SK-N-MC (cell line): ENCODE measurements at regions not wholly inside any gene's neighbourhood (a gene's known extent, or its start where the extent isn't known, plus 50 kb on each side); places are given as distances from the start of the nearest gene placed in this dataset.

Experiments
- EZH2 ChIP-seq: fragments of 200-600 bp; sonication (generic); IDR thresholded peaks from one replicate; pipeline ENCODE4 v1.6.1; 2017; ENCODE audit warnings: antibody characterized with exemption
- FOXP2 ChIP-seq: optimal IDR thresholded peaks from 2 replicates; pipeline ENCODE3; 2011; ENCODE audit warnings: mild to moderate bottlenecking, moderate library complexity; ENCODE audit not compliant: insufficient read depth; ENCODE audit errors: extremely low read length, control extremely low read depth
- POLR2AphosphoS5 ChIP-seq: IDR thresholded peaks from 2 replicates; pipeline ENCODE4 v1.6.1; 2012; ENCODE audit warnings: mild to moderate bottlenecking, low read depth, low read length, borderline replicate concordance

GRCh38 chr11:81986556-81987161, 747.0 kb downstream of the FAM181B start:
- TF ChIP-seq FOXP2 = no peak
- no peak for TF ChIP-seq EZH2
- no peak for TF ChIP-seq POLR2AphosphoS5
